Hypothalamus (tissue), 51 donors: ENCODE measurements at regions not wholly inside any gene's neighbourhood (a gene's known extent, or its start where the extent isn't known, plus 50 kb on each side); places are given as distances from the start of the nearest gene placed in this dataset.

Experiments
- DNase-seq, 51 donors: peaks; one replicate each; lab custom pipeline; 2025; lab: John Stamatoyannopoulos, UW

DNA sequence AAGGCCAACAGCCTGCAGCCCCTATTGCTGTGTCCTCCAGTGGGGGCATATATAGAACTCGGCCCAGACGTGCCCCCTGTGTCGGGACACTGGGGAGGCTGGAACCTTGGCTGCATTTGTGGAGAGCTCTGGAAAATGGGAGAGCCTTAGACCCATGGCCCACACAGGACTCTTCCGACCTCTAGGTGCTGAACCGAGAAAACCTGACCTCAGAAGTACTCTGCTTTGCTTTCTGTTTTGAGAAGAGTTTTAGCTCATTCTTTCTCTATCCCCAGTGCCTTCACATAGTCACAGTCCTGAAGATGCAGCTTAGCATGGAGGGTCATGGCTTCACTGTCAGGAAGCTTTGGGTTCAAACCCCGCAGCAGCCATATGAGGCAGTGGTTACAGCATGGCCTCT lies 271.8 kb upstream of the B3GAT1 start:
- no peak for DNase-seq

DNA sequence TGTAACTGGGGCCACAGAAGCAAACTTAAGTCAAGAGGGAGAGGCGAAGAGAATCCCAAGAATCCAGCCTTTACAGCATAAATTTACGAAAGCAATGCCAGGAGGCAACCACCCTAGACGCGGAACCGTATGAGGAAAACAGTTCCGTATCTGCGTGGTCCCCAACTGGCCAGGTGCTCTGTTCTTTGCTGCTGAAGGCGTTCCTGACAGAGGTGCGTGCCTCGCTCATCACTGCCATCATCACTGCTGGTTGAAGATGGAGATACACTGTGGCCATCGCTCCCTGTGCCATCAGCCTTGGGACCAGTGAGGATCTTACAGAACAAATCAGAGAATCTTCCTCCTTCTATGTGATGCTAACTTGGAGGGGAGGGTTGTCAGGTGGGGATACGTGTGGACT lies 270.5 kb upstream of the B3GAT1 start:
- DNase-seq = no peak

GRCh38 chr11:134679592-134679991 lies 267.6 kb upstream of the B3GAT1 start:
- no peak for DNase-seq

DNA sequence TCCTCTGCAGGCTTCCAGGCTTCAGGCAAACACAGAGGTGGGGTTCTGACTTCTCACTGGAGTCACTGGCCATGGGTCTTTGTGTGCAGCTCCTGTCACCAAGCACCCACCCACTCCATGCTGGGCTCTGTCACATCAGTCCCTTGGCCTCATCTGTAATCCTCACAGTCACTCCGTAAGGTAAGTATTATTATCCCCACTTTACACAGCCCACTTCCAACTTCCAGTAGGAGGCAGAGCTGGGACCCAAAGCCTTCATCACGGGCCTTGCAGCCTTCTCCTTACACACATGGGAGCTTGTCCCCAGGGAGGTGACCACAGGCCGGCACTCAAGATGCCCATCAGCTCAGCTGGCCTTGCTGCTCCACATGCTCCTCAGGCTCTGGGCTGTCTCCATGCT lies 266.7 kb upstream of the B3GAT1 start:
- no peak for DNase-seq

DNA sequence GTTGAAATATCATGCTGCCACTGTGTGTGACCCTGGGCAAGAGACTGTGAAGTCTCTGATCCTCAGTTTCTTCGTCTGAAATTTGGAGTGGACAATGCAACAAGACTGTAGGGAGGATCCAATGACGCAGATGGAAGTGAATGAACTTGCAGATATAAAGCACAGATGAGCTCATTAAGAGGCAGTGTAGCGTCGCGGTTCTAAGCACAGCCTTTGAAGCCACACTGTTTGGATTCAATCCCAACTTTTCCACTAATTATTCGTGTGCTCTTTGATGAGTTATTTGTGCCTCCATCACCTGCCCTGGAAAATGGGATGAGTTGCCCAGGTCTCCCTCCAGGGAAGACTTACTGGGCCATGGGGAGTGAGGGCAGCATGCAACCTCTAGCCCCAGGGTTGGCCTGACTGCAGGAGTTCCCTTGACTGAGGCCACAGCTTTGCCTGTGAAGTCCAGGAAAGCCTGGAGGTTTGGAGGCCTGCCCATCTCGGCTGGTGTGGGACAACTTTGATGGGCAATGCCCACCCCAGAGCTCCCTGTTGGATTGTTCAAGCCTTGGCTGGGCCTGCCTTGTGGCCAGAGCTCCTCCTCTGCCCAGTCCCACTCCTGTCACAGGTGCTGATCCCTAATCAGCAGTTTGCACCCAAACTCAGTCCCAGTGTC lies 266.0 kb upstream of the B3GAT1 start:
- no peak for DNase-seq

GRCh38 chr11:134677397-134677822 lies 265.4 kb upstream of the B3GAT1 start:
- DNase-seq = no peak

DNA sequence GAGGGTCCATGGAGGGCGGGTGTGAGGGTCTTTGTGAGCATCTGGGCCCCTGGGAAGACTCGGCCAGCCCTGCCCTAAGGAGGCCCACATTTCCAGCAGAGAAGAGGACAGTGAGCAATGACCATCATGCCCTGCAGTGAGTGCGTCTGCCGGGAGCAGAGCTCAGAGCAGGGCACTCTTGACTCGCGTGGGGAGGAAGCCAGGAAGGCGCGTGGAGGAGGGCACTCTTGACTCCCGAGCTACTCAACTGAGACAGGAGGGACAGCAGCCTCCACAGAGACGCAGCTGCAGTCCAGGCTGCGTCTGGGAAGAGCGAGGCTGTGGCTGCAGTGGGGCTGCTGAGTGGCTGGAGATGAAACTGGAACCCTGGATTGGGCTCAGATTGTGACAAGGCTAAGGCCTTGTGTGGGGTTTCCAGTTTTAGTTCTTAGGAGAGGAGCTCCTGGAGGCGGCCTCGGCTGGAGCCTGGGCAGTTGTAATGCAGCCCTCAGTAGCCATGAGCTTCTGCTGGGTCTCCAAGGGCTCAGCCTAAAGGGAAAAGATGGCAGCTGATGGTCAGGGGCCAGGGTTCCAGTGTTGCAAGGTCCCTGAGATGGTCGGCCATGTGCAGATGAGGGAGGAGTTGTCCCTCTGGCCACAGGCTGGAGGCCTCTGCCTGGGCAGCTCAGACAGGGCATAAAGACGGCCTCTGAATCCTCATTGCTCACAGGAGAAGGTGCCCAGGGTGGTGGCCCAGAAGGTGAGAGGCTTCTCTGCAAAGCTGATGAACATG lies 264.7 kb upstream of the B3GAT1 start:
- no peak for DNase-seq

DNA sequence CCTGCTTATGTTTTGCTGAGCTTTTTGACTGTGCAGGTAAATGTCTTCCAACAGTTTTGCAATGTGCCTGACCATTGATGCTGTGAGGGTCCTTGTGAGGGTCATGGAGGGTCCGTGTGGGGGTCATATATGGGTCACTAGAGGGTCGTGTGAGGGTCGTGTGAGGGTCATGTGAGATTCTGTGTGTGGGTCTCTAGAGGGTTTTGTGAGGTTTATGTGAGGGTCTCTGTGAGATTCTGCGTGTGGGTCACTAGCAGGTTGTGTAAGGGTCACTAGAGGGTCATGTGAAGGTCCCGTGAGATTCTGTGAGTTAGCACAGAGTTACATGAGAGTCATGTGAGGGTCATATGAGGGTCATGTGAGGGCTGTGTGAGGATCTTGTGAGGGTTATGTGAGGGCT lies 263.9 kb upstream of the B3GAT1 start:
- no peak for DNase-seq

DNA sequence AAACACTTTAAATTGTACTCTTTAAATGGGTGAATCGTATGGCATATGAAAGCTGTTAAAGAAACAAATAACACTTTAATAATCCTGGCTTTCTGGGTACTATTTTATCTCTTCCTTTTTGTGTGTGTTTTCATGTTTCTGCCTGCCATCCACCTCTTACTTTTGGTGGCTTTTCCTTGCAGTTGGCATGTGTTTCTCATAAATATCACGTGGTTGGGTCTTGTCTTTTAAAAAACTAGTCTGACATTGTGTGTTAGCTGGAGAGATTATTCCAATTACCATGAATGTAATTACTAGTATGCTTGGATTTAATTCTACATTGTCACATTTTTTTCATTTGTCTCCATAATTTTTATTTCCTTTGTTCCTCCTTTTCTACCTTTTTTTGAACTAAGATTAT lies 262.9 kb upstream of the B3GAT1 start:
- DNase-seq = no peak

- DNase-seq = no peak
Observed at GRCh38 chr11:134670961-134671370, 258.9 kb upstream of the B3GAT1 start.

GRCh38 chr11:134670247-134670782 lies 258.3 kb upstream of the B3GAT1 start:
- DNase-seq = no peak

GRCh38 chr11:134669796-134670195 lies 257.8 kb upstream of the B3GAT1 start:
- no peak for DNase-seq

DNA sequence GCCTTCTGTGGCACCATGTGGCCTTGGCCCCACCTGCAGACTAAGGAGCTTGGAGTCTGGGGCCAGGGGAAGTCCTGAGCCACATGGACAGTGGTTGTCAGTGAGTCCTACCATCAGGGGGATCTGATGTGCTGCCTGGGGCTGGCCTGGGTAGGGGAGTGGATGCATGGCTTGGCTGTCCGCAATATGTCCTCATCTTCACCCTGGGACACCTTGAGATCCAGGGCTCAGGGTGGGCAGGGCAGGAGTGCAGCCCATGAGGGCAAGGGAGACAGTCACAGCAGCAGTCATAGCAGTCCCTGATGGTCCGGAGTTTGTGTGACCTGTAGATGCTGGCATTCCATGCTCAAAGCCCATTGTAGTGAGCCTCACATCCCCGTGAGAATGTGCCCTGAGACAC lies 256.8 kb upstream of the B3GAT1 start:
- DNase-seq = no peak

GRCh38 chr11:134668076-134668475 lies 256.0 kb upstream of the B3GAT1 start:
- no peak for DNase-seq

DNA sequence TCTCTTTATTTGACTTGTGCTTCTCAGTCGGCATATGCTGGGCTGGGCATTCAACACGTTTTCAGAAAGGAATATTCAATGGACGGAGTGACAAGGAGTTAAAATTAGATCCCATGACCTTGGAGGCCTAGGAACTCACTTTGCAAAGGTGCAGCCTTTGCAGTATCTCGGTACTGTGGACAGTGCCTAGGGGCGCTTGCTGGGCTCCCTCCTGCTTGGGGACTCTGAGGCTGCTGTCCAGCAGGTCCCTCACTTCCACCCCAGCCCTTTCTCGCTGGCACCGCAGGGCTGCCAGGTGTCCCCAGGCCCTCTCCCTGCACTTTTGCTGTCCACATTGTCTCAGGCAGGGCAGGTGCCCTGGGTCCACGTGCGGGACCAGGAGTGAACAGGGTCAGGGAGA lies 255.5 kb upstream of the B3GAT1 start:
- DNase-seq = no peak

DNA sequence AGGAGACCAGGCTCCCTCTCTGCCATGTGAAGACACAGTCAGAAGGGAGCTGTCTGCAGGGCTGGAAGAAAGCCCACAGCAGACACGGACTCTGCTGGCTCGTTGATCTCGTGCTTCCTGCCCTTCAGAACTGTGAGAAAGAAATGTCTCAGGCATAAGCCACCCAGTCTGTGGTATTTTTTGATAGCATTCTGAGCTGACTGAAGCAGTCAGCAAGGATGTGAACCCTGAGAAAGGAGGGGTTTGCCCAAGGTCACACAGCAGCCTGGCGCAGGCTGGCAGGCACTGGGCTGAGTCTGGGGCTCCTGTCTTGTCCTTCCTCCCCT lies 255.1 kb upstream of the B3GAT1 start:
- no peak for DNase-seq

DNA sequence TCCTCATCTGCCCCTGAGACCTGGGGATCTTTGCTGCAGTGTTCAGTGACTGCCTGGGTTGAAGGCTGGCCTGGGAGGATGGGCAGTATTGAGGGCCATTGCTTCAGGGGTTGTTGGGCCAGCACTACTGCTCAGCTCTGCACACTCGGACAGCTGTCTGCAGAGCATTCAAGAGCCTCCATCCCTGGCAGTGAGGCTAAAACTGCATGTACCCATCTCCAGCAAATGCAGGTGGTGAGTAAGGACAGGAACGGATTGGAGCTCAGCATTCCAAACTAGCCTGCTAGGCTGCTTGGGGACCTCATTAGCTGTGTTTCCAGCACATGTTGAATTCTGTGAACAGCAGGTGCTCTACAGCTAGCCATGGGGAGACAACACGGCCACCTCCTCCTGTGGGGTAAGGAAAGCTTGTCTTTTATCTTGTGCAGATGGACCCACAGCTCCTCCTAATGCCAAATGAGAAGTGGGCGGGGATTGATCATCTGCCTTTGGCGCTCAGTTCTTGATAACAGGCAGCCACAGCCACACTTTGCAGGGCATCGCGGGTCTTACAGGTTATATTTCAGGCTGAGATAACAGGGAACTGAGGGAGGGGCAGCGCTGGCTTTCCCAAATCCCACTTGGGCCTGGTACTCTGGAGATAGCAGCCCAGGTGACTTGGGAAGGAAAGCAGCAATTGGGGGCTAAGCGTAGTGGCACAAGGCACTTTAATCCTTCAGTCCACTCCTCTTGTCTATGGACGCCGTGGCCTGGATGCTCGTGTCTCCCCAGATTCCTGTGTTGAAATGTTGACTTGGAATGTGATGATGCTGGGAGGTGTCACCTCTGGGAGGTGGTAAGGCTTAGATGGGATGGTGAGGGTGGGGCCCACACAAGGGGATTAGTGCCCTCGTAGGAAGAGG lies 254.5 kb upstream of the B3GAT1 start:
- no peak for DNase-seq

DNA sequence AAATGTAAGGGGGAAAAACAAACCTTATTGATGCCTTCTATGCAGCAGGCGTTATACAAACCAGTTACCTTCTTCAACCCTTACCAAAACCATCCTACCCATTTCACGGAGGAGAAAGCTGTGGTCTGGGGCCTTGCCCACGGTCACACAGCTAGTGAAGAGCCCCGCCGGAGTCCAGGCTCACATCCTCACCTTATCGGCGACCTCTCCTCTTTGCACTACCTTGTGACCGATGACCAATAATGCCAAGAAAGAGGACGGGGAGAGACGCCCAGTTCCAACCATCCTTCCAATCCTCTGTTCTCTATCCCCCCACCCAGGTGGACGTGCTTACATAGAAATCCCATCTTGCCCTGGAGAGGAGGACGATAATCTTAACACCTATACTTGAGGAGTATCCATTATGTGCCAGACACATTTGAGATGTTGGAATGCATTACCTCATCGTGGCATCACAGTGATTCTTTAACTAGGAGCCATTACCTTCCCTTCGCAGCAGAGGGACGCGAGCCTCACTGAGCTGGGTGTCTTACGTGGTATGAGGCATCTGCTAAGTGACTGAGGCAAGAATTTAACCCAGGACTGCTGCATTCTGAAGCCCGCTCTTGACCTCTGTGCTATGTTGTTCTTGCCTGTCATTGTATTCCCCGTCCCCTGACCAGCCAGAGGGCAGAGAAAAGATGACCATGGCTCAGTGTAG lies 253.7 kb upstream of the B3GAT1 start:
- DNase-seq = no peak

GRCh38 chr11:134665188-134665535 lies 253.1 kb upstream of the B3GAT1 start:
- DNase-seq = no peak

- no peak for DNase-seq
Observed at GRCh38 chr11:134664447-134665187, 252.6 kb upstream of the B3GAT1 start.
